H9 (cell line): ENCODE measurements at regions not wholly inside any gene's neighbourhood (a gene's known extent, or its start where the extent isn't known, plus 50 kb on each side); places are given as distances from the start of the nearest gene placed in this dataset.

ENCODE experiments used
- DNase-seq: peaks from one replicate; pipeline ENCODE4 v3.0.0-alpha.2; 2017
- H2AFZ ChIP-seq: one replicate; pipeline ENCODE4 v1.6.1; 2013; ENCODE audit warnings: mild to moderate bottlenecking, low read length, control low read depth, moderate library complexity
- H2AK5ac ChIP-seq: 2 replicates; pipeline ENCODE4 v1.6.1; 2013; ENCODE audit warnings: low read length, control low read depth, mixed read lengths; ENCODE audit not compliant: insufficient read length
- H2BK120ac ChIP-seq: one replicate; pipeline ENCODE4 v1.6.1; 2013; ENCODE audit warnings: low read depth, mild to moderate bottlenecking, low read length, control low read depth, inconsistent platforms; ENCODE audit not compliant: poor library complexity, severe bottlenecking
- H2BK12ac ChIP-seq: 2 replicates; pipeline ENCODE4 v1.6.1; 2013; ENCODE audit warnings: low read length, control low read depth, mixed read lengths, low read depth; ENCODE audit not compliant: insufficient read length
- H2BK15ac ChIP-seq: 2 replicates; pipeline ENCODE4 v1.6.1; 2013; ENCODE audit warnings: low read depth, low read length, control low read depth
- H2BK20ac ChIP-seq: one replicate; pipeline ENCODE4 v1.6.1; 2013; ENCODE audit warnings: low read depth, mild to moderate bottlenecking, low read length, control low read depth, inconsistent platforms; ENCODE audit not compliant: poor library complexity, severe bottlenecking
- H2BK5ac ChIP-seq: 2 replicates; pipeline ENCODE4 v1.6.1; 2013; ENCODE audit warnings: low read length, control low read depth, mixed read lengths; ENCODE audit not compliant: insufficient read length
- H3K14ac ChIP-seq: 2 replicates; pipeline ENCODE4 v1.6.1; 2013; ENCODE audit warnings: low read length, control low read depth; ENCODE audit not compliant: insufficient read depth
- H3K18ac ChIP-seq: 2 replicates; pipeline ENCODE4 v1.6.1; 2013; ENCODE audit warnings: low read depth, mild to moderate bottlenecking, mixed read lengths, low read length, control low read depth; ENCODE audit not compliant: insufficient read length
- H3K23ac ChIP-seq: 2 replicates; pipeline ENCODE4 v1.6.1; 2013; ENCODE audit warnings: low read length, control low read depth, mixed read lengths, low read depth; ENCODE audit not compliant: insufficient read length
- H3K23me2 ChIP-seq: 2 replicates; pipeline ENCODE4 v1.6.1; 2013; ENCODE audit warnings: low read depth, mild to moderate bottlenecking, mixed read lengths, low read length, control low read depth; ENCODE audit not compliant: insufficient read length, poor library complexity, severe bottlenecking
- H3K27ac ChIP-seq: 2 replicates; pipeline ENCODE4 v1.5.1; 2013; ENCODE audit warnings: low read length, control low read depth, mixed read lengths, low read depth; ENCODE audit not compliant: insufficient read length
- H3K27me3 ChIP-seq: 2 replicates; pipeline ENCODE4 v1.6.1; 2013; ENCODE audit warnings: low read length, control low read depth, inconsistent platforms; ENCODE audit not compliant: insufficient read depth
- H3K4ac ChIP-seq: 2 replicates; pipeline ENCODE4 v1.6.1; 2013; ENCODE audit warnings: low read depth, mild to moderate bottlenecking, control low read depth, inconsistent platforms, low read length, moderate library complexity
- H3K4me1 ChIP-seq: 2 replicates; pipeline ENCODE4 v1.6.1; 2013; ENCODE audit warnings: low read length, control low read depth, inconsistent platforms; ENCODE audit not compliant: insufficient read depth
- H3K4me2 ChIP-seq: 2 replicates; pipeline ENCODE4 v1.6.1; 2013; ENCODE audit warnings: low read length, control low read depth, mixed read lengths; ENCODE audit not compliant: insufficient read length, insufficient read depth
- H3K56ac ChIP-seq: 2 replicates; pipeline ENCODE4 v1.6.1; 2013; ENCODE audit warnings: low read depth, mild to moderate bottlenecking, mixed read lengths, low read length, control low read depth; ENCODE audit not compliant: insufficient read length
- H3K79me1 ChIP-seq: 2 replicates; pipeline ENCODE4 v1.6.1; 2013; ENCODE audit warnings: low read depth, mild to moderate bottlenecking, moderate library complexity, low read length, control low read depth, inconsistent platforms; ENCODE audit not compliant: insufficient read depth, poor library complexity, severe bottlenecking
- H3K79me2 ChIP-seq: 2 replicates; pipeline ENCODE4 v1.6.1; 2013; ENCODE audit warnings: low read length, control low read depth, inconsistent platforms; ENCODE audit not compliant: insufficient read depth
- H3K9ac ChIP-seq: 2 replicates; pipeline ENCODE4 v1.6.1; 2013; ENCODE audit warnings: low read length, control low read depth, mixed read lengths; ENCODE audit not compliant: insufficient read length; ENCODE audit errors: extremely low read depth
- H3K9me3 ChIP-seq: one replicate; pipeline ENCODE4 v1.6.1; 2013; ENCODE audit warnings: low read depth, low read length, inconsistent platforms; ENCODE audit not compliant: control insufficient read depth
- H3T11ph ChIP-seq: one replicate; pipeline ENCODE4 v1.6.1; 2013; ENCODE audit warnings: mild to moderate bottlenecking, low read length, control low read depth, inconsistent platforms
- H4K20me1 ChIP-seq: one replicate; pipeline ENCODE4 v1.6.1; 2013; ENCODE audit not compliant: control insufficient read depth, insufficient read length, insufficient read depth
- H4K5ac ChIP-seq: 2 replicates; pipeline ENCODE4 v1.6.1; 2013; ENCODE audit warnings: low read depth, mild to moderate bottlenecking, mixed read lengths, low read length, control low read depth; ENCODE audit not compliant: insufficient read length
- H4K8ac ChIP-seq: replicated peaks from 2 replicates; pipeline ENCODE4 v1.6.1; 2013; ENCODE audit warnings: low read length, control low read depth, mixed read lengths, low read depth; ENCODE audit not compliant: insufficient read length
- H4K91ac ChIP-seq: 2 replicates; pipeline ENCODE4 v1.6.1; 2013; ENCODE audit warnings: low read depth, mild to moderate bottlenecking, moderate library complexity, mixed read lengths, low read length, control low read depth; ENCODE audit not compliant: insufficient read length
- H3K27ac Mint-ChIP-seq, 3 experiments: 2 replicates in 2 of 3; 3 replicates in 1 of 3; pipeline ENCODE4 v1.8.0; 2020 to 2021; ENCODE audit warnings: mixed read lengths in 3 of 3, mild to moderate bottlenecking in 1 of 3, moderate library complexity in 1 of 3
- H3K27me3 Mint-ChIP-seq: 2 replicates; pipeline ENCODE4 v1.8.0; 2021; ENCODE audit warnings: low read depth, mild to moderate bottlenecking, moderate library complexity, mixed read lengths
- H3K36me3 Mint-ChIP-seq, 3 experiments: 2 replicates in 2 of 3; 3 replicates in 1 of 3; pipeline ENCODE4 v1.8.0; 2020 to 2021; ENCODE audit warnings: low read depth in 3 of 3, mixed read lengths in 3 of 3; ENCODE audit not compliant: insufficient read depth in 1 of 3
- H3K4me1 Mint-ChIP-seq, 2 experiments: 2 replicates each; pipeline ENCODE4 v1.8.0; 2020; ENCODE audit warnings: mixed read lengths in 2 of 2
- H3K4me3 Mint-ChIP-seq, 2 experiments: 2 replicates in 1 of 2; 3 replicates in 1 of 2; pipeline ENCODE4 v1.8.0; 2020 to 2021; ENCODE audit warnings: mild to moderate bottlenecking in 2 of 2, mixed read lengths in 2 of 2, moderate library complexity in 1 of 2
- H3K9me3 Mint-ChIP-seq, 2 experiments: 2 replicates in 1 of 2; 3 replicates in 1 of 2; pipeline ENCODE4 v1.8.0; 2020; ENCODE audit warnings: mild to moderate bottlenecking in 2 of 2, mixed read lengths in 2 of 2, moderate library complexity in 1 of 2
- CTCF ChIP-seq: fragments of 200-600 bp; sonication (generic); conservative IDR thresholded peaks from 3 replicates; pipeline ENCODE4 v1.8.0; 2021; ENCODE audit warnings: antibody characterized with exemption, mild to moderate bottlenecking
- WGBS: extraction: QIAGEN DNeasy Blood & Tissue Kit; methylation state at CpG from one replicate; pipeline ENCODE4 v1.1.7; 2013; ENCODE audit warnings: missing lambda C conversion rate, low lambda C conversion rate, mixed read lengths; ENCODE audit not compliant: insufficient read length; ENCODE audit errors: extremely low coverage; 5-methylcytosine and 5-hydroxymethylcytosine counted together

- Histone ChIP-seq H3K18ac (no peak overlapping the region), H2BK5ac (no peak overlapping the region), H2BK20ac (no peak overlapping the region), H3K56ac (no peak overlapping the region), H3K79me2 (no peaks in the 10 kb centered on the region), H3K27ac (no peak overlapping the region), H4K91ac (no peak overlapping the region), H3K23ac (no peak overlapping the region), H3K79me1 (no peaks in the 10 kb centered on the region), H2BK12ac (no peak overlapping the region), H3K23me2 (no peaks in the 10 kb centered on the region), H3K14ac (no peak overlapping the region), H2AK5ac (no peak overlapping the region), H3K4me2 (no peak overlapping the region), H2BK15ac (no peak overlapping the region), H2AFZ (no peak overlapping the region), H4K20me1 (no peaks in the 10 kb centered on the region), H2BK120ac (no peak overlapping the region), H4K8ac (no peak overlapping the region), H4K5ac (no peak overlapping the region), H3T11ph (no peak overlapping the region), H3K27me3 (no peaks in the 10 kb centered on the region), H3K9me3 (no peaks in the 10 kb centered on the region), H3K4ac (no peak overlapping the region), H3K9ac (no peak overlapping the region), H3K4me1 (no peaks in the 10 kb centered on the region)
- Mint-ChIP-seq H3K4me1 (peaks cover under 1% of the 10 kb centered on the region in 2 experiments), H3K27ac (no peak overlapping the region; a peak in 1 of 7 replicates), H3K27me3 (peaks cover 9% of the 10 kb centered on the region), H3K9me3 (peaks cover 0 to 4% of the 10 kb centered on the region in 2 experiments; a peak in 1 of 5 replicates), H3K4me3 (no peak overlapping the region), H3K36me3 (peaks cover 0 to under 1% (median 0%) of the 10 kb centered on the region in 3 experiments; a peak in 2 of 7 replicates)
- no CpG with 5 or more reads among the region's 17 CpGs for WGBS
- DNase-seq, result no peak
- TF ChIP-seq CTCF, result no peak
These were observed 75.7 kb upstream of the IRX4 start for GRCh38 chr5:1958211-1959010.
